Left lobe of liver (tissue), 2 donors: ENCODE measurements at regions not wholly inside any gene's neighbourhood (a gene's known extent, or its start where the extent isn't known, plus 50 kb on each side); places are given as distances from the start of the nearest gene placed in this dataset.
A peak's percentile ranks its signal among the peaks of the same experiment; 100 is the strongest.

Source experiments
- ATAC-seq: fragments of 200-7000 bp; cut with Tn5 transposase; one replicate; pipeline ENCODE4 v1.9.1; 2020; ENCODE audit warnings: mild to moderate bottlenecking, moderate library complexity
- DNase-seq: peaks from one replicate; pipeline ENCODE4 v3.0.0-alpha.2; 2020; ENCODE audit warnings: low spot score
- donor health status: DM: no; HTN: no; CAD: no; lungs with moderate emphysema.
- donor health status: DM: no; HTN: yes; CAD: no.

DNA sequence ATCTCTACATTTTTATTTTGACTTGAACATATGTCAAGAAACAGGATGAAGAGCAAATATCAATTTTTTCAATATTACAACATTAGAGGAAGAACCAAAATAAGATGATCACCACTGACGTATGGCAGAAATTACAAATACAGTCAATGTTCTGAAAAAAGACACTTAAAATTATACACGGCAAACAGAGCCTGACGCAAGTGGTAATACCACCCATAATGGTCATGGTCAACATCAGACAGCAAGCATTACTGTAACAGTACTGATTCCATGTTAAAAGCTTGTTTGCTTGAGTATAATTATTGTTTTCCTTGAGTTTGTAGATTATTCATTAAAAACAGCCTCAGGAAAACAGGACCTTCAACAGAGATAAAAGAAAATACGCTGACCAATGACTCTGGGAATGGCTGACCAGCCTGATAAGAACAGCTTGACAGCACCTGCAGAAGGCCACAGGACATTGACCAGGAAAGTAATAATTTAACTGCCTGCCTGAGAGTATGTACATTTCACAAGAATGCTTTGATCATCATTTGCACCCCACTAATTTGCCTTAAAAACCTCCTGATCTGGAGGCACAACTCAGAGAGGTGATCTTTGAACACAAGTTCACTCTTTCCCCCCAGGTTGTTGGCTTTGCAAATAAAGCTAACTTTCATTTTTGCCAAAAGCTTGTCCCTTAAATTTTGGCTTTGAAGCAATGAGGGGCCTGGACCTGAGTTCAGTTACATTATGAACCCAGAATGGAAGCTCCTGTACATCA is 187.3 kb downstream of the IPO8 start:
- ATAC-seq: peak; percentile 72
- DNase-seq: no peak

DNA sequence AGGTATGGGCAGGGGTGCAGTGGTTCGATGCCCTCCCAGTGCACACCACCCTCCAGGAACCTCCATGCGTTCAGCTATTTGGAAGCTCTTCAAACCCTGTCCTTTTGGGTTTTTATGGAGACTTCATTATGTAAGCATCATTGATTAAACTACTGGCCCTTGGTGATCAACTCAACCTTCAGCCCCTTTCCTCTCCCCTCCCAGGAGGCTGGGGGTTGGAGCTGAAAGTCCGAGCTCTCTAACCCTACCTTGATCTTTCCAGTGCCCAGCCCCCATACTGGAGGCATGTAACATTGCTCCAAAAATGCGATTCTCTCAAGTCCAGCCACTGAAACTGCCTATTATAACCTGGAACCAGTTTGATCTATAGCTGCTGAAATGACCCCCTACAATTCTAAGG is 188.1 kb downstream of the IPO8 start:
- DNase-seq (peak; percentile 50), ATAC-seq (peak; percentile 61)

DNA sequence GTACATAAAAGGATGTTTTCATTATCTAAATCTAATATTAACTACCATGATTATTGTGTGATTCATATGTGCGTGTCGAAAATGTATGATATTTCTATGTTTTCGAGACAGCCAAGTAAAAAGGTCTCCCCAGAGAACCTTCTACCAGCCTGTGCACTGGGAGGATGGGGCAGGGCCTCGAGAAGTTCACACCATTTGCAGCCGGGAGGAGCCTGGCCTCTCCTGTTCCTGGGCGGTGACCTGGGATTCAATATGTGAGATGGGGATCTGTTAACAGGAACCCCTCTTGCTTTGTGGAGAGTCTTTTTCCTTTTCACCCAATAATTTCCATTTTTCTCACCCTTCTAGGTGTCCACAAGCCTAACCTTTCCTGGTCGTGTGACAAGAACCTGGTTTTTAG is 189.3 kb downstream of the IPO8 start:
- ATAC-seq (peak; percentile 66), DNase-seq (no peak)

GRCh38 chr12:30501718-30502117 is 194.0 kb downstream of the IPO8 start:
- DNase-seq: no peak

GRCh38 chr12:30500532-30500931 is 195.1 kb downstream of the IPO8 start:
- DNase-seq (no peak), ATAC-seq (no peak)

More at GRCh38 chr12:30501718-30502117, 194.0 kb downstream of the IPO8 start:
- ATAC-seq: no peak

DNA sequence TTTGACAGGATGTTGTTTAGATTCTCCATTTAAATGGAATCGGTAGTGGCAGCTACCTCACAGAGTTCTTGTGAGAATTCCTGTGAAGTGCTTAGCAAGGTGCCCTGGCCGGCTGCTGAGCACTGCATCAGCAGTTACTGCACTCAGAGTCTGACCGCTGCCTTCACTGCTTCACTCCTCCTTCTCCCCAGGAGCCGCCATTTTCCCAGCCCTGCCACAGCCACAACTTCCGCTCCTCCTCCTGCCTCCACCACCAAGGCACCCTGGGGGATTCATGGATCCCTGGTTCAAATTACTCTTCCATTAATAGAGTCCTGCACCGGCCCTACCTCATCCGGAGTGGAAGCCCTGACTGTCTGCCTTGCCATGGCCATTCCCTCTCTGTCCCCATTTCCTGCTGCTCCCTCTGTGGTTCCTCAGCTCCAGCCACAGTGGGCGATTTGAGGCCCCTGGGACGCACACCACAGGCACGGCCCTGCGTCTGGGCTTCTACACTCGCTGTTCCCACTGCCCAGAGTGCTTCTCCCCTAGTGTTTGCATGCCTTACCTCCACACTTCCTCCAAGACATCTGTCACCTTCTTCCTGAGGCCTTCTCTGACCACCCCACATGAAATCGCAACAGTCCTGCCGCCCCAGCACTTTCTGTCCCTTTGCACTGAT is 210.3 kb downstream of the IPO8 start:
- ATAC-seq: no peak
- DNase-seq: no peak

GRCh38 chr12:30484658-30485057 is 211.0 kb downstream of the IPO8 start:
- ATAC-seq (no peak), DNase-seq (no peak)

- ATAC-seq: no peak
- DNase-seq: no peak
Observed at GRCh38 chr12:30482650-30483049, 213.0 kb downstream of the IPO8 start.

DNA sequence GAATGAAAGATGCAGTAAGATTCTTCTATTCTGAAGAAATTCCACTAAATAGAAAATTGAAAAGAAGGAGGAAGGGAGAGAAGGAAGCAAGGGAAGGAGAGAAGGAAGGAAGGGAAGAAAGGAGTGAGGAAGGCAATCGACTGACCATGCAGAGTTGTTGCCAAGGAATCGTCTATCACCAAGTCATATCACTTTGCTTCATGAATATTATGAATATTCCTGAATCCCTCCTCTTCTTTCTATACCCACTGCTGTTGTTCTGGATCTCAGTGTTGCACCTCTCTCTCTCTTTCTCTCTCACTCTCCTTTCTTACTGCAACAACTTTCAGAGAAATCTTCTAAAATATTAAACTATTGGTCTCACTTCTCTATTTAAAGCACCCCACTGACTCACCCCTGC is 222.4 kb downstream of the IPO8 start:
- no peak for ATAC-seq

DNA sequence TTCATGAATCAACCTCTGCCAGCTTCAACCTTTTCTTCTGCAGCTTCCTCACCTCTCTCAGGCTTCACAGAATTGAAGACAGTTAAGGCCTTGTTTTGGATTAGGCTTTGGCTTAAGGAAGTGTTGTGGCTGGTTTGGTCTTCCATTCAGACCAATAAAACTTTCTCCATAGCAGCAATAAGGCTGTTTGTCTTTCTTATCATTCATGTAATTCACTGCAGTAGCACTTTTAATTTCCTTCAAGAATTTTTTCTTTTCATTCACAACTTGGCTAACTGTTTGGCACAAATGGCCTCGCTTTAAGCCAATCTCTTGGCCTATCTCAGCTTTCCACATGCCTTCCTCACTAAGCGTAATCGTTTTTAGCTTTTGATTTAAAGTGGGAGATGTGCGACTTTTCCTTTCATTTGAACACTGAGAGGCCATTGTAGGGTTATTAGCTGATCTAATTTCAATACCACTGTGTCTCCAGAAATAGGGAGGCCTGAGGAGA is 229.5 kb downstream of the IPO8 start:
- no peak for DNase-seq
- no peak for ATAC-seq

More for the DNA sequence above, 222.4 kb downstream of the IPO8 start:
- no peak for DNase-seq

DNA sequence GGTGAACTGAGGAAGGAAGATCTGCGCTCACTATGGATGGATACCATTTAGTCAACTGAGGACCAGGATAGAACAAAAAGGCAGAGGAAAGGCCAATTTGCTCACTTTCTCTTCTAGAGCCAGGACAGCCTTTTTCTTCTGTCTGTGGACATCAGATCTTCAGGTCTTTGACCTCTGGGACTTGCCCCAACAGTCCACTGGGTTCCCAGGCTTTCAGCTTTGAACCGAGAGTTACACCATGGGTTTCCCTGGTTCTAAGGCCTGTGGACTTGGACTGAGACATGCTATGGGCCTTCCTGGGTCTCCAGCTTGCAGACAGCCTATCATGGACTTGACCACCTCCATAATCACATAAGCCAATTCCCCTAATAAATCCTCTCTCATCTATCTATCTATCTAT is 232.0 kb downstream of the IPO8 start:
- DNase-seq (no peak), ATAC-seq (peak; percentile 45)

DNA sequence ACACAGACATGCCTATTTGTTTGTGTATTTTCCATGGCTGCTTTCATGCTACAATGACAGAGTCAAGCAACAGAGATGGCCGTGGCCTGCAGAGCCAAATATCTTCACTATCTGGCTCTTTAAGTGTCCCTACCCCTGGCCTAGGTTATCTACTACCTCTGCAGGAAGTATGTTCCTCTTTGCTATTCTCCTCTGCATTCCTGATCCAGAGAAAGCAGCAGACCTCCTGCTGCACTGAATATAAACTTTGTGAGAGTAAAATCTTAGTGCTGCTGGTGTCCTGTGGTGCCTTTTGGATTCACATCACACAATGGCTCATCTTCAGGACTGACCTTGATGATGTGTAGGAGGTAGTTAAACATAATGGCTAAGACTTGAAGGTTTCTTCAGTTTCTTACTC is 233.4 kb downstream of the IPO8 start:
- ATAC-seq (no peak), DNase-seq (no peak)

DNA sequence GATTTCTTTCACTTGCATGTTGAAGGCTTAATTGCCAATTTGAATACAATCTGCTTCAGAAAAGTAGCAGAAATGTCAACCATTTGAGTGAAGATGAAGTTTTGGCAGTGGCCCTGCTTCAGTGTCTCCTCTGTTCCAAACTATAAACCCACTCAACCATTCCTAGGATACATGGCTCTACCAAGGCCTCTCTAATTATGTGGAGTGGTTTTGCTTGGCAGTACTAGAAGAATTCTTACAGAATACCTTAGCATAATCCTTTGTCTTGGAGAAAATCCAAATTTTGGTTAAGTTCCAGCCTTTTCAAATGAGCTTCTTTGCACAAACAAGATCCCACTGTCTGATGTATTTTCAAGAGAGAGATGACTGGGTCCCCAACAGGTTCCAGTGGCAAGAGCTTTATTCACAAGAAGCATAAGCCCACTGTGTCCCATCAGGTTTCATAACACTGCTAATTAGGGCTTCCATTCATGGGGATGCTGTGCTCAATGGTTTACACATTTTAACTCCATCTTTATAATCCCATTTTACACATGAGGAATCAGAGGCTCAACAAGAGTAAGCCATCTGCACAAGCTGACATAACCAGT is 234.5 kb downstream of the IPO8 start:
- no peak for ATAC-seq

DNA sequence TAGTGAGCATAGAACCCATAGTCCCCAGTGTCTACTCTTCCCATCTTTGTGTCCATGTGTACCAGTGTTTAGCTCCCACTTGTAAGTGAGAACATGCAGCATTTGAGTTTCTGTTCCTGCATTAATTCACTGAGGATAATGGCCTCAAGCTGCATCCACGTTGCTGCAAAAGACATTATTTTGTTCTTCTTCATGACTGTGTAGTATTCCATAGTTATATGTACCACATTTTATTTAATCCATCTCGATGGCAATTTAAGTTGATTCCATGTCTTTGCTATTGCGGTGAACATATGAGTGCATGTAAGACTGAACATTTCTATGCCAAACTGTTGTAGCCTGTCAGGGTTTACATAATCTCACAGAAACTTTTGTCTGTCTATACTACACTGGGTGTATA is 237.2 kb downstream of the IPO8 start:
- no peak for DNase-seq
- ATAC-seq: no peak

More for the DNA sequence above, 234.5 kb downstream of the IPO8 start:
- no peak for DNase-seq

DNA sequence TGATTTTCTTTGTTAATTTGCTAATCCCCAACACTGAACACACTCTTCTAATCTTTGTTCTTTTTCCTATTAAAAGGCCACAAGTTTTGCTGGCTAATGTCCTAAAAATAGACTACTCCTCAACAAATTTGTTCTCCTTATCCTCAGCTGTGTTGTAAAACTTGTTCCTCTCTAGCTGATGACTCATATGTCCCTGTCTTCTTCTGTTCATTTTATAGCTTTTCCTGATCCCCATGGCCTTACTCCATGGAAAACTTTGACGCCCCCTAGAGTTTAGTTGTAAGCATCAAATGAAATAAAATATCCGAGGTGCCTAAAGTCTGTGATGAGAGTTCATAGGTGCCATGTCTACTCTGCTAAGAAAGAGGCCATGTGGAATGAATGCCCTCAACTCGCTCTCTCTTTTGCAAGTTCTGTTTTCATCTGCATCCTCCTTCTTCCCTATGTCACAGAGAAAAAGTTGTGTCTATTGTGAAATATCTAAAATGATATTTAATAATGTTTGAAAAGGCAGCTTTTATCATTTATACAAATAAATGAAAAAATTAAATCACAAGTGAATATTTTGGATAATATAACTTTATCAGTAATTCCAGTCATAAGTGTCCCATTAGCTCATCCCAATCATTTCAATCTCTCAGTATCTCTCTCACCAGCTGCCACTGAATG is 237.9 kb downstream of the IPO8 start:
- DNase-seq (no peak), ATAC-seq (peak; percentile 54)

- DNase-seq (no peak), ATAC-seq (no peak)
Observed at GRCh38 chr12:30450872-30451271, 244.8 kb downstream of the IPO8 start.

DNA sequence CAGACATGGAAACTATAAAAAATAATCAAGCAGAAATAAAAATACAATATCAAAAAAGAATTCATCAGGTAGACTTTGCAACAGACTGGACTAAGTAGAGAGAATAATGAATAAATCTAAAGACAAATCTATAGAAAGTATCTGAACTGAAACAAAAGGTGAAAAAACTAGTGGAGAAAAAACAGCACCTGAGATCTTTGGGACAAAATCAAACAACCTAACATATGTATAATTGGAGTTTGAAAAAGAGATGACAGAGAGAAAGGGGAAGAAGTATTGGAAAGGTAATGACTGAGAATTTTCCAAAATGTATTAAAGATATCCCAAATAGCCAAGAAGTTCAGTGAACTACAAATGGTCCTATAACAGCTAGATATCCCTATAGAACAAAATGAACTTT is 245.4 kb downstream of the IPO8 start:
- ATAC-seq (no peak), DNase-seq (no peak)

GRCh38 chr12:30448038-30448437 is 247.6 kb downstream of the IPO8 start:
- no peak for DNase-seq
- no peak for ATAC-seq

GRCh38 chr12:30447061-30447750 is 248.5 kb downstream of the IPO8 start:
- DNase-seq: no peak
- no peak for ATAC-seq

GRCh38 chr12:30442461-30442860 is 253.2 kb downstream of the IPO8 start:
- ATAC-seq: no peak
- no peak for DNase-seq
